K562 (cell line): ENCODE measurements at regions not wholly inside any gene's neighbourhood (a gene's known extent, or its start where the extent isn't known, plus 50 kb on each side); places are given as distances from the start of the nearest gene placed in this dataset.

Experiments used
- EZH2 ChIP-seq: IDR thresholded peaks from 2 replicates; pipeline ENCODE4 v1.6.1; 2012; ENCODE audit warnings: low read depth, mild to moderate bottlenecking, inconsistent platforms, low read length, borderline replicate concordance
- POLR2AphosphoS5 ChIP-seq: IDR thresholded peaks from 2 replicates; pipeline ENCODE4 v1.6.1; 2011; ENCODE audit warnings: mild to moderate bottlenecking, low read depth, low read length, moderate library complexity; ENCODE audit not compliant: control insufficient read depth, insufficient read depth
- TF ChIP-seq, protein P1 (sequence below): fragments of 150-350 bp; conservative IDR thresholded peaks from 2 replicates; pipeline ENCODE4 v1.6.1; 2014; ENCODE audit warnings: low read length

DNA sequence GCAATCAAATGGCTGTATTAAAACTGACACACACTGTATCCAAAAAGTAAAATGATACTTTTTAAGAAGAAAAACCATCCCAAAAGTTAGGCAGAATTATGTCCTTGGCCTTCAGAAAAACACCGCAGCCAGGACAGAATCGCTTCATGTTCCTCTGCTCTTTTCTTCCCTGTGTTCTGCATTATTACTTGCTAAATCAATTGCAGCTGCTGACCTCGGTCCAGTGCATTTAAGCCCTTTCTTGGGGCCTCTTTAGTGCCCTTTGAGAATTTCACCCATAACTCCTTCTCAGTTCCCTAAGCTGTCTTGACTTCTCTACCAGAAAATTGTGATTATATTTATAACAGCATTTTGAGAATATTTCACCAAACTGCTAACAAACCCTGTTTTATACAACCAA lies 696.9 kb downstream of the PCDH7 start:
- TF ChIP-seq POLR2AphosphoS5 (no peak), EZH2 (no peak)
- TF ChIP-seq, protein P1, sequence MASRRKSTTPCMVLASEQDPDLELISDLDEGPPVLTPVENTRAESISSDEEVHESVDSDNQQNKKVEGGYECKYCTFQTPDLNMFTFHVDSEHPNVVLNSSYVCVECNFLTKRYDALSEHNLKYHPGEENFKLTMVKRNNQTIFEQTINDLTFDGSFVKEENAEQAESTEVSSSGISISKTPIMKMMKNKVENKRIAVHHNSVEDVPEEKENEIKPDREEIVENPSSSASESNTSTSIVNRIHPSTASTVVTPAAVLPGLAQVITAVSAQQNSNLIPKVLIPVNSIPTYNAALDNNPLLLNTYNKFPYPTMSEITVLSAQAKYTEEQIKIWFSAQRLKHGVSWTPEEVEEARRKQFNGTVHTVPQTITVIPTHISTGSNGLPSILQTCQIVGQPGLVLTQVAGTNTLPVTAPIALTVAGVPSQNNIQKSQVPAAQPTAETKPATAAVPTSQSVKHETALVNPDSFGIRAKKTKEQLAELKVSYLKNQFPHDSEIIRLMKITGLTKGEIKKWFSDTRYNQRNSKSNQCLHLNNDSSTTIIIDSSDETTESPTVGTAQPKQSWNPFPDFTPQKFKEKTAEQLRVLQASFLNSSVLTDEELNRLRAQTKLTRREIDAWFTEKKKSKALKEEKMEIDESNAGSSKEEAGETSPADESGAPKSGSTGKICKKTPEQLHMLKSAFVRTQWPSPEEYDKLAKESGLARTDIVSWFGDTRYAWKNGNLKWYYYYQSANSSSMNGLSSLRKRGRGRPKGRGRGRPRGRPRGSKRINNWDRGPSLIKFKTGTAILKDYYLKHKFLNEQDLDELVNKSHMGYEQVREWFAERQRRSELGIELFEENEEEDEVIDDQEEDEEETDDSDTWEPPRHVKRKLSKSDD, result no peak
